Stimulated activated CD8-positive, alpha-beta memory T cell treated with anti-CD3 and anti-CD28 coated beads, Interleukin-7, amount 100 ng/mL, for 48 hours (primary cell): ENCODE measurements at regions not wholly inside any gene's neighbourhood (a gene's known extent, or its start where the extent isn't known, plus 50 kb on each side); places are given as distances from the start of the nearest gene placed in this dataset.

Source experiments
- DNase-seq, 2 donors: peaks; one replicate each; pipeline ENCODE4 v3.0.0-alpha.2; 2020; ENCODE audit warnings: low read depth in 1 of 2; ENCODE audit errors: extremely low read depth in 1 of 2

GRCh38 chr6:14361297-14361696, 243.7 kb downstream of the CD83 start:
- no peak for DNase-seq

GRCh38 chr6:14361956-14362587, 244.5 kb downstream of the CD83 start:
- no peak for DNase-seq

GRCh38 chr6:14364370-14364769, 246.8 kb downstream of the CD83 start:
- no peak for DNase-seq

- no peak for DNase-seq
Observed at GRCh38 chr6:14365393-14365792, 247.8 kb downstream of the CD83 start.

- no peak for DNase-seq
Observed at GRCh38 chr6:14366315-14366714, 248.7 kb downstream of the CD83 start.

GRCh38 chr6:14366872-14367271, 249.3 kb downstream of the CD83 start:
- DNase-seq: no peak

- no peak for DNase-seq
Observed at GRCh38 chr6:14367296-14367695, 249.7 kb downstream of the CD83 start.

- no peak for DNase-seq
Observed at GRCh38 chr6:14369717-14370116, 252.1 kb downstream of the CD83 start.

- DNase-seq: no peak
Observed at GRCh38 chr6:14371530-14371929, 254.0 kb downstream of the CD83 start.

- DNase-seq: no peak
Observed at GRCh38 chr6:14372734-14373489, 255.3 kb downstream of the CD83 start.

- no peak for DNase-seq
Observed at GRCh38 chr6:14373648-14374437, 256.3 kb downstream of the CD83 start.

- DNase-seq: no peak
Observed at GRCh38 chr6:14375930-14376329, 258.4 kb downstream of the CD83 start.

GRCh38 chr6:14379568-14379967, 262.0 kb downstream of the CD83 start:
- no peak for DNase-seq

- no peak for DNase-seq
Observed at GRCh38 chr6:14380086-14380820, 262.7 kb downstream of the CD83 start.

- DNase-seq: no peak
Observed at GRCh38 chr6:14380901-14381828, 263.6 kb downstream of the CD83 start.

GRCh38 chr6:14381829-14382677, 264.5 kb downstream of the CD83 start:
- DNase-seq: no peak

GRCh38 chr6:14382678-14383236, 265.2 kb downstream of the CD83 start:
- DNase-seq: no peak

GRCh38 chr6:14383393-14384174, 266.0 kb downstream of the CD83 start:
- DNase-seq: no peak
